Nephron (organoid): ENCODE measurements at regions not wholly inside any gene's neighbourhood (a gene's known extent, or its start where the extent isn't known, plus 50 kb on each side); places are given as distances from the start of the nearest gene placed in this dataset.

ENCODE experiments used
- H3K27ac Mint-ChIP-seq, 3 experiments: 2 replicates each; pipeline ENCODE4 v1.8.0; 2020; ENCODE audit warnings: mixed read lengths in 3 of 3, mild to moderate bottlenecking in 2 of 3, moderate library complexity in 1 of 3
- H3K27me3 Mint-ChIP-seq: 2 replicates; pipeline ENCODE4 v1.8.0; 2021; ENCODE audit warnings: low read depth, mild to moderate bottlenecking, moderate library complexity, mixed read lengths
- H3K36me3 Mint-ChIP-seq: 2 replicates; pipeline ENCODE4 v1.8.0; 2020; ENCODE audit warnings: low read depth, mixed read lengths
- H3K4me1 Mint-ChIP-seq: 2 replicates; pipeline ENCODE4 v1.8.0; 2020; ENCODE audit warnings: mixed read lengths
- H3K4me3 Mint-ChIP-seq, 3 experiments: 2 replicates each; pipeline ENCODE4 v1.8.0; 2020; ENCODE audit warnings: mild to moderate bottlenecking in 3 of 3, mixed read lengths in 3 of 3, moderate library complexity in 2 of 3
- H3K9me3 Mint-ChIP-seq: 2 replicates; pipeline ENCODE4 v1.8.0; 2020; ENCODE audit warnings: mixed read lengths
- CTCF ChIP-seq, 3 experiments: fragments of 200-600 bp; sonication (generic); IDR thresholded peaks; one replicate each; pipeline ENCODE4 v1.5.0; 2021; ENCODE audit warnings: antibody characterized with exemption in 3 of 3; ENCODE audit not compliant: unreplicated experiment in 3 of 3

- H3K27ac Mint-ChIP-seq = no peak overlapping the region
- TF ChIP-seq CTCF (IDR thresholded peaks at IDR 0.05; ENCODE audit: unreplicated experiment in 3 of 3) = no peak
- H3K36me3 Mint-ChIP-seq = no peaks in the 10 kb centered on the region
- peaks cover 12% of the 10 kb centered on the region for H3K9me3 Mint-ChIP-seq
- peaks cover 7% of the 10 kb centered on the region for H3K27me3 Mint-ChIP-seq
- H3K4me3 Mint-ChIP-seq = no peak overlapping the region
- H3K4me1 Mint-ChIP-seq = no peaks in the 10 kb centered on the region
Observed at GRCh38 chr13:97736436-97736835, 217.0 kb upstream of the IPO5 start.

GRCh38 chr13:97742084-97742483 is 211.4 kb upstream of the IPO5 start:
- Mint-ChIP-seq H3K27ac (no peak overlapping the region), H3K4me1 (no peaks in the 10 kb centered on the region), H3K4me3 (no peak overlapping the region), H3K36me3 (no peaks in the 10 kb centered on the region), H3K9me3 (peaks cover 12% of the 10 kb centered on the region), H3K27me3 (peaks cover 18% of the 10 kb centered on the region)
- no peak for TF ChIP-seq CTCF (IDR thresholded peaks at IDR 0.05; ENCODE audit: unreplicated experiment in 3 of 3)

GRCh38 chr13:97743938-97744337 is 209.5 kb upstream of the IPO5 start:
- H3K27me3 Mint-ChIP-seq = peaks cover 14% of the 10 kb centered on the region
- H3K27ac Mint-ChIP-seq = no peak overlapping the region
- no peak for TF ChIP-seq CTCF (IDR thresholded peaks at IDR 0.05; ENCODE audit: unreplicated experiment in 3 of 3)
- no peak overlapping the region for H3K4me3 Mint-ChIP-seq
- H3K9me3 Mint-ChIP-seq = peaks cover 10% of the 10 kb centered on the region
- H3K4me1 Mint-ChIP-seq = no peaks in the 10 kb centered on the region
- H3K36me3 Mint-ChIP-seq = no peaks in the 10 kb centered on the region

- peaks cover 14% of the 10 kb centered on the region for H3K27me3 Mint-ChIP-seq
- no peaks in the 10 kb centered on the region for H3K36me3 Mint-ChIP-seq
- H3K4me3 Mint-ChIP-seq = no peak overlapping the region
- H3K9me3 Mint-ChIP-seq = peaks cover 17% of the 10 kb centered on the region
- no peak for TF ChIP-seq CTCF (IDR thresholded peaks at IDR 0.05; ENCODE audit: unreplicated experiment in 3 of 3)
- no peaks in the 10 kb centered on the region for H3K4me1 Mint-ChIP-seq
- H3K27ac Mint-ChIP-seq = no peak overlapping the region
Observed at GRCh38 chr13:97746649-97747048, 206.8 kb upstream of the IPO5 start.

- TF ChIP-seq CTCF (IDR thresholded peaks at IDR 0.05; ENCODE audit: unreplicated experiment in 3 of 3) = no peak
- peaks cover 17% of the 10 kb centered on the region for H3K9me3 Mint-ChIP-seq
- H3K36me3 Mint-ChIP-seq = no peaks in the 10 kb centered on the region
- H3K27ac Mint-ChIP-seq = no peak overlapping the region
- H3K4me3 Mint-ChIP-seq = no peak overlapping the region
- H3K27me3 Mint-ChIP-seq = peaks cover 14% of the 10 kb centered on the region
- no peaks in the 10 kb centered on the region for H3K4me1 Mint-ChIP-seq
Observed at GRCh38 chr13:97749174-97749573, 204.3 kb upstream of the IPO5 start.

GRCh38 chr13:97751477-97751876 is 202.0 kb upstream of the IPO5 start:
- Mint-ChIP-seq H3K27ac (no peak overlapping the region), H3K9me3 (peaks cover 13% of the 10 kb centered on the region), H3K27me3 (peaks cover 8% of the 10 kb centered on the region), H3K36me3 (no peaks in the 10 kb centered on the region), H3K4me1 (no peaks in the 10 kb centered on the region), H3K4me3 (no peak overlapping the region)
- no peak for TF ChIP-seq CTCF (IDR thresholded peaks at IDR 0.05; ENCODE audit: unreplicated experiment in 3 of 3)
